Ramos (cell line): ENCODE measurements at regions not wholly inside any gene's neighbourhood (a gene's known extent, or its start where the extent isn't known, plus 50 kb on each side); places are given as distances from the start of the nearest gene placed in this dataset.
"Not testable (repeated sequence)": the region's sequence is repeated elsewhere in the genome, so short reads cannot be mapped to it uniquely, and the experiment has no call there.

Source experiments
- in situ Hi-C: fragments of 300-500 bp; cut with MboI; formaldehyde crosslinking; loops from one replicate; pipeline ENCODE4 v1.14.3; 2022; ENCODE audit warnings: low sequenced_read_pairs; ENCODE audit not compliant: unreplicated experiment

- in situ Hi-C loops, result no loop called here
These were observed 657.5 kb downstream of the RFPL4B start for GRCh38 chr6:113004470-113005270.

- in situ Hi-C loops, result no loop called here
These were observed 659.4 kb downstream of the RFPL4B start for GRCh38 chr6:113006494-113006893.

GRCh38 chr6:113009682-113010081, 662.6 kb downstream of the RFPL4B start:
- in situ Hi-C loops, result no loop called here

GRCh38 chr6:113010196-113010989, 663.3 kb downstream of the RFPL4B start:
- in situ Hi-C loops, result no loop called here

- in situ Hi-C loops, result no loop called here
These were observed 664.3 kb downstream of the RFPL4B start for GRCh38 chr6:113011389-113011788.

- in situ Hi-C loops, result no loop called here
These were observed 664.7 kb downstream of the RFPL4B start for GRCh38 chr6:113011801-113012200.

GRCh38 chr6:113015249-113015648, 668.1 kb downstream of the RFPL4B start:
- in situ Hi-C loops, result no loop called here

- in situ Hi-C loops, result no loop called here
These were observed 670.2 kb downstream of the RFPL4B start for GRCh38 chr6:113017353-113017752.

GRCh38 chr6:113018351-113019151, 671.4 kb downstream of the RFPL4B start:
- in situ Hi-C loops, result no loop called here

- in situ Hi-C loops, result no loop called here
These were observed 672.0 kb downstream of the RFPL4B start for GRCh38 chr6:113019176-113019575.

GRCh38 chr6:113027780-113028179, 680.6 kb downstream of the RFPL4B start:
- in situ Hi-C loops, result no loop called here

- in situ Hi-C loops, result not testable (repeated sequence)
These were observed 682.0 kb downstream of the RFPL4B start for GRCh38 chr6:113029161-113029560.

GRCh38 chr6:113031591-113032238, 684.6 kb downstream of the RFPL4B start:
- in situ Hi-C loops, result no loop called here

- in situ Hi-C loops, result no loop called here
These were observed 691.9 kb downstream of the RFPL4B start for GRCh38 chr6:113039005-113039404.

- in situ Hi-C loops, result no loop called here
These were observed 700.0 kb downstream of the RFPL4B start for GRCh38 chr6:113047148-113047547.

GRCh38 chr6:113047932-113048331, 700.8 kb downstream of the RFPL4B start:
- in situ Hi-C loops, result no loop called here

- in situ Hi-C loops, result no loop called here
These were observed 701.6 kb downstream of the RFPL4B start for GRCh38 chr6:113048741-113049140.

GRCh38 chr6:113049190-113049589, 702.1 kb downstream of the RFPL4B start:
- in situ Hi-C loops, result no loop called here

GRCh38 chr6:113050010-113050858, 703.1 kb downstream of the RFPL4B start:
- in situ Hi-C loops, result no loop called here
